ENCODE measurements at regions not wholly inside any gene's neighbourhood (a gene's known extent, or its start where the extent isn't known, plus 50 kb on each side); places are given as distances from the start of the nearest gene placed in this dataset.

- TF ChIP-seq EZH2phosphoT487 (IDR thresholded peaks at IDR 0.05) (no peak), CTCF (IDR thresholded peaks at IDR 0.05) (no peak), EZH2 (IDR thresholded peaks at IDR 0.05) (no peak)
Measured at GRCh38 chr15:70192041-70192440, 94.3 kb upstream of the TLE3 start.
